Spleen (tissue), 7 donors: ENCODE measurements at regions not wholly inside any gene's neighbourhood (a gene's known extent, or its start where the extent isn't known, plus 50 kb on each side); places are given as distances from the start of the nearest gene placed in this dataset.

Source experiments
- POLR2A ChIP-seq, 3 donors: fragments of 450-650 bp; IDR thresholded peaks; one replicate each; pipeline ENCODE4 v1.5.1; 2017; ENCODE audit warnings: antibody characterized with exemption in 3 of 3, mild to moderate bottlenecking in 1 of 3
- TF ChIP-seq, protein P1 (sequence below), 11 experiments: fragments of 200-600 bp in 7 of 11; fragments of 450-650 bp in 4 of 11; sonication (generic) in 4 of 11; IDR thresholded peaks in 8 of 11; conservative IDR thresholded peaks in 3 of 11; 1 replicate in 7 of 11; 2 replicates in 4 of 11; pipeline versions ENCODE4 v1.4.0 to v1.8.0; 2016 to 2021; ENCODE audit warnings: antibody characterized with exemption in 11 of 11, inconsistent platforms in 4 of 11, mild to moderate bottlenecking in 1 of 11
- donor health status: DM: no; HTN: no; CAD: no; lungs with moderate emphysema.
- donor health status: DM: no; HTN: no; CAD: no.
- donor health status: DM: no; HTN: no; CAD: no.

DNA sequence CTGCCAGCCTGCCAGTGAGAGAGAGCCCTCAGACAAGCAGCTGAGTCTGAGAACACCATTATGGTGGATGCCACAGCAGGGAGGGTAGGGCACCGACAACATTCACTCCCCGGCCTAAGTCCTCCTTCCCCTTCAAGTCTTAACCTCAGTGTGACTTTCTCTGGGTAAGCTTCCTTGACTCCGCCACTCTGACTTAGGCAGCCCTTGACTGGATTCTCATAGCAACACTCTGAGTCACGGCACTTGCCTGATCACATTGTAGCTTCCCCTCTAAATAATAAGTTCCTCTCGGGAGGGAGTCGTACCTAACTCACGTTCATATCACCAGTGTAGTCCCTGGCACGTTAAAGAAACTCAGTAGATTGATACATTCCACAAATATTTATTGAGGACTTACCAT, 180.5 kb downstream of the FOXB1 start:
- TF ChIP-seq, protein P1, sequence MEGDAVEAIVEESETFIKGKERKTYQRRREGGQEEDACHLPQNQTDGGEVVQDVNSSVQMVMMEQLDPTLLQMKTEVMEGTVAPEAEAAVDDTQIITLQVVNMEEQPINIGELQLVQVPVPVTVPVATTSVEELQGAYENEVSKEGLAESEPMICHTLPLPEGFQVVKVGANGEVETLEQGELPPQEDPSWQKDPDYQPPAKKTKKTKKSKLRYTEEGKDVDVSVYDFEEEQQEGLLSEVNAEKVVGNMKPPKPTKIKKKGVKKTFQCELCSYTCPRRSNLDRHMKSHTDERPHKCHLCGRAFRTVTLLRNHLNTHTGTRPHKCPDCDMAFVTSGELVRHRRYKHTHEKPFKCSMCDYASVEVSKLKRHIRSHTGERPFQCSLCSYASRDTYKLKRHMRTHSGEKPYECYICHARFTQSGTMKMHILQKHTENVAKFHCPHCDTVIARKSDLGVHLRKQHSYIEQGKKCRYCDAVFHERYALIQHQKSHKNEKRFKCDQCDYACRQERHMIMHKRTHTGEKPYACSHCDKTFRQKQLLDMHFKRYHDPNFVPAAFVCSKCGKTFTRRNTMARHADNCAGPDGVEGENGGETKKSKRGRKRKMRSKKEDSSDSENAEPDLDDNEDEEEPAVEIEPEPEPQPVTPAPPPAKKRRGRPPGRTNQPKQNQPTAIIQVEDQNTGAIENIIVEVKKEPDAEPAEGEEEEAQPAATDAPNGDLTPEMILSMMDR (IDR thresholded peaks at IDR 0.05 in 8 of 11, conservative IDR thresholded peaks at IDR 0.05 in 3 of 11), result no peak
- no peak for TF ChIP-seq POLR2A (IDR thresholded peaks at IDR 0.05)
